Smooth muscle cell (in vitro differentiated cells): ENCODE measurements at regions not wholly inside any gene's neighbourhood (a gene's known extent, or its start where the extent isn't known, plus 50 kb on each side); places are given as distances from the start of the nearest gene placed in this dataset.

ENCODE experiments used
- DNase-seq: peaks from one replicate; lab custom pipeline; 2025; ENCODE audit not compliant: unreplicated experiment; lab: John Stamatoyannopoulos, UW
- H2AFZ ChIP-seq: fragments of 200-600 bp; sonication (generic); 2 replicates; pipeline ENCODE4 v1.6.0; 2016; ENCODE audit warnings: antibody characterized with exemption, low read depth, mild to moderate bottlenecking
- H3F3A ChIP-seq: fragments of 200-600 bp; sonication (generic); 2 replicates; pipeline ENCODE4 v1.6.0; 2017; ENCODE audit warnings: antibody characterized with exemption, low read depth
- H3K27ac ChIP-seq: fragments of 200-600 bp; sonication (generic); 2 replicates; pipeline ENCODE4 v1.5.1; 2016; ENCODE audit warnings: low read depth, mild to moderate bottlenecking
- H3K27me3 ChIP-seq: fragments of 200-600 bp; sonication (generic); 2 replicates; pipeline ENCODE4 v1.6.1; 2016; ENCODE audit warnings: low read depth, mild to moderate bottlenecking
- H3K36me3 ChIP-seq: fragments of 200-600 bp; sonication (generic); 2 replicates; pipeline ENCODE4 v1.5.1; 2016; ENCODE audit warnings: low read depth
- H3K4me1 ChIP-seq: fragments of 200-600 bp; sonication (generic); 2 replicates; pipeline ENCODE4 v1.5.1; 2016; ENCODE audit warnings: low read depth
- H3K4me2 ChIP-seq: fragments of 200-600 bp; sonication (generic); 2 replicates; pipeline ENCODE4 v1.6.0; 2016; ENCODE audit warnings: mild to moderate bottlenecking
- H3K4me3 ChIP-seq: fragments of 200-600 bp; sonication (generic); 2 replicates; pipeline ENCODE4 v1.5.1; 2016; ENCODE audit warnings: mild to moderate bottlenecking
- H3K79me2 ChIP-seq: fragments of 200-600 bp; sonication (generic); 2 replicates; pipeline ENCODE4 v1.6.0; 2016; ENCODE audit warnings: low read depth, mild to moderate bottlenecking
- H3K9ac ChIP-seq: fragments of 200-600 bp; sonication (generic); 2 replicates; pipeline ENCODE4 v1.6.0; 2016; ENCODE audit warnings: low read depth
- H3K9me3 ChIP-seq: fragments of 200-600 bp; sonication (generic); replicated peaks from 2 replicates; pipeline ENCODE4 v1.5.1; 2016; ENCODE audit warnings: low read depth
- H4K20me1 ChIP-seq: fragments of 200-600 bp; sonication (generic); 2 replicates; pipeline ENCODE4 v1.6.0; 2016; ENCODE audit warnings: low read depth
- WGBS: methylation state at CpG from one replicate; pipeline ENCODE4 v1.1.7; 2016; ENCODE audit warnings: low lambda C conversion rate; 5-methylcytosine and 5-hydroxymethylcytosine counted together
- TF ChIP-seq, protein P1 (sequence below): fragments of 200-600 bp; sonication (generic); IDR thresholded peaks from 2 replicates; pipeline ENCODE4 v1.5.1; 2017; ENCODE audit warnings: borderline replicate concordance, mild to moderate bottlenecking, antibody characterized with exemption; ENCODE audit not compliant: insufficient read depth, poor library complexity, severe bottlenecking

DNA sequence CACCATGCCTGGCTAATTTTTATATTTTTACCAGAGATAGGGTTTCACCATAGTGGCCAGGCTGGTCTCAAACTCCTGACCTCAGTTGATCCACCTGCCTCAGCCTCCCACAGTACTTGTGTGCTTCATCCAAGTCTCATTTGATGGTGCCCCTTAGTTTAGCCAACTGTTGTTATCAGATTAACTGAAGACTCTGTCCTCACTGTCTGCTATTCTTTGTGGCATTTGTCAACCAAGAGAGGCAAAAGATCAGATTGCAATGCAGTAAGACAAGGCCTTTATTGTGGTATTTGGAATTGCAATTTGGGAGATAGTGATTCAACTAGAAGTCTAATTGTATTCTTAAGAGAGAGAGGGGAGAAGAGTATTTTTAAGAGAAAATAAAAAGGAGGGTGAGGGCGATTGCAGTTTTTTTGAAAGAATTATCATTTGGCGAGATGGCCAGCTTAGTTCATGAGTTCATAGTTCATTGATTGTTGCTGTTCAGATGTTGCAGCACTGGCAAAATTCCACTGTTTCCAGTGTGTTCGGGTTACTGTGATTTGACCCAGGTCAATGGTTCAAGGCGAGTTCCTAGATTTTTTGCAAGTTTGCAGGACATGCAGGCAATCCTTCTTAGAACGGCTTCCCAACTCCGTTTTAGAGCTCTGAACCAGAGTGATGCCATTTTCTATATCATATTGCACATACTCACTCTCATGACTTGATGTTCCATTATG is 1156.9 kb downstream of the CDH9 start:
- Histone ChIP-seq H3K4me1 (no peaks in the 10 kb centered on the region), H3K79me2 (no peaks in the 10 kb centered on the region), H3K36me3 (no peaks in the 10 kb centered on the region), H3K9ac (no peak overlapping the region), H3K9me3 (no peaks in the 10 kb centered on the region), H3K27me3 (no peaks in the 10 kb centered on the region), H3F3A (no peaks in the 10 kb centered on the region), H3K27ac (no peak overlapping the region), H2AFZ (no peak overlapping the region), H3K4me3 (no peak overlapping the region), H3K4me2 (no peak overlapping the region), H4K20me1 (no peaks in the 10 kb centered on the region)
- DNase-seq: no peak
- WGBS: 93% methylated on average over 6 of the region's 6 CpGs
- TF ChIP-seq, protein P1, sequence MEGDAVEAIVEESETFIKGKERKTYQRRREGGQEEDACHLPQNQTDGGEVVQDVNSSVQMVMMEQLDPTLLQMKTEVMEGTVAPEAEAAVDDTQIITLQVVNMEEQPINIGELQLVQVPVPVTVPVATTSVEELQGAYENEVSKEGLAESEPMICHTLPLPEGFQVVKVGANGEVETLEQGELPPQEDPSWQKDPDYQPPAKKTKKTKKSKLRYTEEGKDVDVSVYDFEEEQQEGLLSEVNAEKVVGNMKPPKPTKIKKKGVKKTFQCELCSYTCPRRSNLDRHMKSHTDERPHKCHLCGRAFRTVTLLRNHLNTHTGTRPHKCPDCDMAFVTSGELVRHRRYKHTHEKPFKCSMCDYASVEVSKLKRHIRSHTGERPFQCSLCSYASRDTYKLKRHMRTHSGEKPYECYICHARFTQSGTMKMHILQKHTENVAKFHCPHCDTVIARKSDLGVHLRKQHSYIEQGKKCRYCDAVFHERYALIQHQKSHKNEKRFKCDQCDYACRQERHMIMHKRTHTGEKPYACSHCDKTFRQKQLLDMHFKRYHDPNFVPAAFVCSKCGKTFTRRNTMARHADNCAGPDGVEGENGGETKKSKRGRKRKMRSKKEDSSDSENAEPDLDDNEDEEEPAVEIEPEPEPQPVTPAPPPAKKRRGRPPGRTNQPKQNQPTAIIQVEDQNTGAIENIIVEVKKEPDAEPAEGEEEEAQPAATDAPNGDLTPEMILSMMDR: no peak

DNA sequence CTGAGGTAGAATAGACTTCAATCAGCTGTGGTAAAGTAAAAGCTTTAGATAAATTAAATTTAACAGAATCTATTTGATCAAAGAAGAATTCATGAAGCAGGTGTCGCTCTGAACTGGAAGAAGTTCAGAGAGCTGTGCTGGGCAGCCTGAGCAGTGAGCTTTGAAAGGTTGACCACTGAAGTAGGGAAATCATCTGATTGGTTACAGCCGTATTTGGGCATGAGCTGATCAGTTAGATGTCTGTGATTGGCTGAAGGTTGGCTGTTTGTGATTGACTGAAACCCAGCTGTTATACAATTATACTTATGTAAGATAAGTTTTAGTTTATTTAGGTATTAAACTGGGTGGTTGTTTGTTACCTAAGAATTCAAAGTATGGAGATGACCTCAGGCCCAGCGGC is 1174.6 kb downstream of the CDH9 start:
- Histone ChIP-seq H3K27ac (no peak overlapping the region), H3K9me3 (no peaks in the 10 kb centered on the region), H3K9ac (no peak overlapping the region), H3K4me2 (no peak overlapping the region), H3K79me2 (no peaks in the 10 kb centered on the region), H3K4me3 (no peak overlapping the region), H2AFZ (no peak overlapping the region), H3K36me3 (no peaks in the 10 kb centered on the region), H3K27me3 (no peaks in the 10 kb centered on the region), H4K20me1 (no peaks in the 10 kb centered on the region), H3F3A (no peaks in the 10 kb centered on the region), H3K4me1 (no peaks in the 10 kb centered on the region)
- TF ChIP-seq, protein P1: no peak
- 88% methylated on average over 3 of the region's 3 CpGs for WGBS
- DNase-seq: no peak

DNA sequence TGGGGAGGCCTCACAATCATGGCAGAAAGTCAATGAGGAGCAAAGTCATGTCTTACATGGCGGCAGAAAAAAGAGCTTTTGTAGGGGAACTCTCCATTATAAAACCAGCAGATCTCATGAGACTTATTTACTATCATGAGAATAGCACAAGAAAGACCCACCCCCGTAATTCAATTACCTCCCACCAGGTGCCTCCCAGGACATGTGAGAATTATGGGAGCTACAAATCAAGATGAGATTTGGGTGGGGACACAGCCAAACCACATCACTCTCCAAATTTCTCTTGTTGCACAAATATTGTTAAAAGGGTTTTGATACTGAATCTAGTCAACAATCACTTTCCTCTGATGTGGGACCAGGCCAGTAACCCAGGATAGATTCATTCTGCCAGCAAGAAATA is 1176.1 kb downstream of the CDH9 start:
- Histone ChIP-seq H3K79me2 (no peaks in the 10 kb centered on the region), H3K4me1 (no peaks in the 10 kb centered on the region), H2AFZ (no peak overlapping the region), H3K4me2 (no peak overlapping the region), H3F3A (no peaks in the 10 kb centered on the region), H4K20me1 (no peaks in the 10 kb centered on the region), H3K36me3 (no peaks in the 10 kb centered on the region), H3K9ac (no peak overlapping the region), H3K9me3 (no peaks in the 10 kb centered on the region), H3K27me3 (no peaks in the 10 kb centered on the region), H3K27ac (no peak overlapping the region), H3K4me3 (no peak overlapping the region)
- 95% methylated on average over 2 of the region's 2 CpGs for whole genome bisulfite sequencing
- no peak for DNase-seq
- TF ChIP-seq, protein P1: no peak

DNA sequence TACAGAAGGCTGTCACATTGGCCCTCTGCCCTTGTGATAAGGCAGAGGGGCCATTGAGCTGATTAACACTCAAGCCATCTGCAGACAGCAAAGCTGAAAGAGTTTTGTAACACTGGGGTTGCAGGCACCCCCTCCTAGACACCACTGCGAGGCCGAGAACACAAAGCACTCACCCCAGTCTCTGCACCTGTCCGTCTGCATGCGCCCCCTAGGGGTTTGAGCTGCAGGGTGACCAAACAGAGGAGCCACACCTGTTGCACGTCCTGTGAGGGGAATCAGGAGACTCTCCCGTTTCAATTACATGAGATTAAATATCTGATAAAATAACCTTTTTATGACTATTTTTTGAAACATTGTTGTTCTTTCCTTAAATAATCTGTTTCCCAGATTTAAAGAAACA is 1180.4 kb downstream of the CDH9 start:
- no peaks in the 10 kb centered on the region for H3K4me1 ChIP-seq
- no peak overlapping the region for H3K9ac ChIP-seq
- 35% methylated on average over 6 of the region's 6 CpGs for whole genome bisulfite sequencing
- H3K27me3 ChIP-seq: no peaks in the 10 kb centered on the region
- H4K20me1 ChIP-seq: no peaks in the 10 kb centered on the region
- H3K27ac ChIP-seq: no peak overlapping the region
- no peak overlapping the region for H3K4me3 ChIP-seq
- TF ChIP-seq, protein P1: no peak
- no peak for DNase-seq
- no peak overlapping the region for H3K4me2 ChIP-seq
- no peaks in the 10 kb centered on the region for H3F3A ChIP-seq
- no peaks in the 10 kb centered on the region for H3K9me3 ChIP-seq
- H3K36me3 ChIP-seq: no peaks in the 10 kb centered on the region
- H2AFZ ChIP-seq: no peak overlapping the region
- H3K79me2 ChIP-seq: no peaks in the 10 kb centered on the region
